Suppressor macrophage (primary cell): ENCODE measurements at regions not wholly inside any gene's neighbourhood (a gene's known extent, or its start where the extent isn't known, plus 50 kb on each side); places are given as distances from the start of the nearest gene placed in this dataset.

Experiments
- DNase-seq, 4 experiments: peaks; one replicate each; pipeline ENCODE4 v3.0.0-alpha.2; 2020 to 2022

GRCh38 chr9:107431461-107431860 lies 58.1 kb downstream of the KLF4 start:
- no peak for DNase-seq

DNA sequence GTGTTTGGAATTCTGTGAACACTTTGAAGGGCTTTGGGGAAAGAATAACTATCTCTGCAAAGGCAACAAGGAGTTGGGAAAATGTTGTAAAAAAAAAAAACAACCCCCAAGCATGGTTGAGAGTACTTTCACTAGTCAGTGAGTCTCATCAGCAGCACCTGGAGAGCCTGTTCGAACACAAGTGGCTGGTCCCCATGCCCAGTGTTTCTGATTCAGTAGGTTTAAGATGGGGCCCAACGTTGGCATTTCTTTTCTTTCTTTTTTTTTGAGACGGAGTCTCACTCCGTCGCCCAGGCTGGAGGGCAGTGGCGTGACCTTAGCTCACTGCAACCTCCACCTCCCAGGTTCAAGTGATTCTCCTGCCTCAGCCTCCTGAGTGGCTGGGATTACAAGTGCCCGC lies 59.5 kb downstream of the KLF4 start:
- DNase-seq: no peak

GRCh38 chr9:107426126-107426525 lies 63.4 kb downstream of the KLF4 start:
- DNase-seq: no peak

DNA sequence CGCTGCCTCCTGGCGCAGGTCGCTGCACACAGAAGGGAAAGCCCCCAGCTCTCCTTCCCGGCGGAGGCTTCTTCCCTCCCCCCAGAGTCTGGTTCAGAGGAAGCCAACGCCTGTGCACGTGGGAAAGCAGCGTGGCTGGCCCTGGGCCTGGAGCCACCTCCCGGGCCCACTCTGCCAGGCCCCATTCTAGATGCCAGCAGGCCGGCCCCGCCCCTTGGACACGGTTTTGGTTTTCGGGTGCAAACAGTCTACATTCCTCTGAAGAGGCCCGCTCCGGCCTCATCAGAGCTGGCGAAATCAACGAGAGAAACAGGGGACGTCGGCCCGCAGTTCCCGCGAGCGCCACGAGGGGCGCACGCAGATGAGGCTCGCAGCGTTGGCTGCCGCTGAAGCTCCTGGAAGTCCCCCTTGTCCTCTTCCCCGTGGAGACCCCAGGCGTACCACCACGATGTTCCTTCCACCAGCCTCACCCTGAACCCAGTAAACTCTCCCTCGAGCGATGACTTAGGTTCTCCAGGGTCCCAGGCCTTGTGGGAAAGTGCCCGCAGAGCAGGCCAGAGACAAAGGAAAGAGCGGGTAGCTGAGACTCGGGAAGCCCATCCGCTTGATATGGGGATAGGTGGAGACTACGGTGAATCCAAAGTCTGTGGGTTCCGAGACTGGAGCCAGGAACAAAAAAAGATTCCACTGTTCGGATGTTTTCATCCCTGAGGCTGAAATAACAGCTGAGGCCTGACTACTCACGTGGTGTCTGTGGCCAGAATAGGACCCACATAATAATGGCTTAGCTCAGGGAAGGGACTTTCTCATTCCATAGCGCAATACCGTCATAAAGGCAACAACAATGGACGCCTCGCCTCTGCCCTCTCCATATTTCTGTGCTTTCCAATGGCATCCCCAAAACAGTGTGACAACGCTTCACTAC lies 64.2 kb downstream of the KLF4 start:
- DNase-seq: peak; percentile 55 to 82 (median 76)

GRCh38 chr9:107423540-107423939 lies 66.0 kb downstream of the KLF4 start:
- DNase-seq: no peak

DNA sequence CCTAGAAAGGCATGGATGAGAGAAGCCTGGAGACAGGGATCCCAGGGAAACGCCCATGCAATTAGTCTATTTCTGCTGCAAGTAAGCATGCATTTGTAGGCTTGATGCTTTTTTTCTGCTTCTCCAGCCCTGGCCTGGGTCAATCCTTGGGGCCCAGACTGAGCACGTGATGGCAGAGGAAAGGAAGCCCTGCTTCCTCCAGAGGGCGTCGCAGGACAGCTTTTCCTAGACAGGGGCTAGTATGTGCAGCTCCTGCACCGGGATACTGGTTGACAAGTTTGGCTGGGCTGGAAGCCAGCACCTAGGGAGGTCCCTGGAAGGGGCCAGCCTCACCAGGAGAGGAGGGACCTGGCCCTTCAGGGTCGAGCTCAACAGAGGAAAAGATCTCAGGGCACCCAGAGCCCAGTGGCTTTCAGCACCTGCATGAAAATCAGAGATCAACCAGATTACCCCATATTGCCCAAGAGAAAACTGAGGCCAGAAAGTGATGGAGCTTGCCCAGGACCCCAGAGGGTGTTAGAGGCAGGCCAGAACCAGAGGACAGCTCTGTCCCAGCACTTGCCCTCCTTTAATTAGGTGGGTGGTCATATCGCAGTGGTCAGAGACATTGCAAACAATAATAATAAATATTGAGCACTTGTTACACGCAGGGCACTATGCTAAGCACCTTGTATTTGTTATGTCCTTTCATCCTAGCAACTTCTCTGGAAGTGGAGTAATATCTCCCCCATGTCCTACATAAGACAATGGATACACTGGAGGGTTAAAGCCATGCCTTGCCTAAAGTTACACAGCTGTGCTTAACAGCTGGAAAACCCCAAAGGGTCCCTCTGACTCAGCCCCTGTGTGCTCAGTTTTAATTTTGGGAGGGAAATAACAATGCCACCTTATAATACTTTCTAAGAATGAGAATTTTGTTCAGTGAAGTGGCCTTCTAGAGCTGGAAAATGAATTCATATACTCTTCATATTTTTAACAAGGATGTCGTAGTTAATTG lies 67.1 kb downstream of the KLF4 start:
- peak; percentile 72 to 86 (median 81) for DNase-seq

- DNase-seq: no peak
Observed at GRCh38 chr9:107410420-107410819, 79.1 kb downstream of the KLF4 start.

DNA sequence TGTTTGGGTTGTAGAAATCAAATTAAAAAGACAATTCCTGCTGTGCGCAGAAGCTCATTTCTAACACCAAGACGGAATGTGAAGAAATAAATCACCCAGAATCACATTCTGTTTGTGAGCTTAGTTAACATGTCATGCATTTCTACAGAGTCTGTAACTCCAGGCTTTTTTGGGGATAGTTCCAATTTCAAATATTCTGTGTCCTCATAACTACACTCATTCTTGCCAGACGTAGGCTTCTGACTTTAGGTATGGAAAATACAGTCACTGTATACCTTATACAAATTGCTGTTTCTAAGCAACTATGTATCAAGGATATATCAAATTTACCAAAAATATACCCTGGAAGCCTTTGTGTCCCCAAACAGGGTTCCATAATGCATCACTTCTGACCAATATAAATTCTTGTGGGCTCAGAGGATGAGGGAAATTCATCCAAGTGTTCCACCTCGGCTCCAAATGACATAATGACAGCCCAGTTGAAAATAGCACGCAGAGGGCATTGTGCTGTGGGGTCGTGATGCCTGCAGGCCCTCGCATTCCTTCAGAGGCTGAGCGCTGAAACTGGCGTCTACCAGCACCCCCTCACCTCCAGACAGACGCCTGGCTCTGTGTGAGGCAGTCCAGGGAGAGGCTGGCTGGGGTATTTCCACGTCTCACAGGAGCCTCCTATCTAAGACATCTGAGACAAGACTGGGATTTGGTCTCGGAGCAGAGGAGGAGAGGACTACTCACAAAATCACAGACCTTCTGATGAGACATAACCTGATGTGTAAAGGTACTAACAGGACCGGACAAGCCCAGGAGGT lies 79.8 kb downstream of the KLF4 start:
- no peak for DNase-seq

GRCh38 chr9:107407675-107408074 lies 81.9 kb downstream of the KLF4 start:
- no peak for DNase-seq

GRCh38 chr9:107405511-107405910 lies 84.1 kb downstream of the KLF4 start:
- no peak for DNase-seq

DNA sequence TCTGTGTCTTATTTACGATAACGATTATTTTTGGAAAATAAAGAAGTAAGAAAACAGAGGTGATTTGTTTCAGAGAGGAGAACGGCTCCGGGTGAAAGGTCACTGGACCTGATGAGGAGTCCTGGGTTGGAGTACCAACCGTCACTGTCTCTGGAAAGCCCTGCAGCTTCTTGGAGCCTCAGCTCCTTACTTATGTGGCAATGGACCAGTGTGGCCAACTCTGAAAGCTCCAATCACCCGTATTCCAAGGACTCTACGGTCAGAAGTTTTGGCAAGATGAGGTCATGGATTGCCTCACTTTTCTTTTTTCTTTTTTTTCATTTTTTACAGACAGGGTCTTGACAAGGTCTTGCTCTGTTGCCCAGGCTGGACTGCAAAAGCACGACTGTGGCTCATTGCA lies 84.8 kb downstream of the KLF4 start:
- DNase-seq: no peak

- DNase-seq: no peak
Observed at GRCh38 chr9:107404161-107404560, 85.4 kb downstream of the KLF4 start.

GRCh38 chr9:107397076-107398044 lies 92.2 kb downstream of the KLF4 start:
- peak; percentile 4 to 15 (median 10) for DNase-seq

DNA sequence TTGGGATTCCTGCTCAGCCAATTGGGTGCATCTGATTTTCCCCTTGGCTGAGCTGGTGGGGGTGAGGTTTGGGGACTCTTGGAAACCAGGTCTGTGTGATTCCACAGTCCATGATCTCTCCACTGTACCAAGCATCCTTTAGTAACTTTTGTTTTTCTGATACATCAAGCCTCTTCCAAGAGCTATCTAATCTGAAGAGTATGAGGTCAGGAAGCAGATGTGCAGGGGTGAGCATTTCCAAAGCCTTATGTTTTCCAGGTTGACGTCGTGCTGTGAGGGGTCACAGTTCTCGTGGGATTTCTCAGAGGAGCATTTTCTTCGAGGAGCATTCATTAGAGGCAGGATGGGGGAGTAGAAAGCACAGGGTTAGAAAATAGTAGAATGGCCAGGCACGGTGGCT lies 95.3 kb downstream of the KLF4 start:
- no peak for DNase-seq

- no peak for DNase-seq
Observed at GRCh38 chr9:107390778-107391177, 98.8 kb downstream of the KLF4 start.

DNA sequence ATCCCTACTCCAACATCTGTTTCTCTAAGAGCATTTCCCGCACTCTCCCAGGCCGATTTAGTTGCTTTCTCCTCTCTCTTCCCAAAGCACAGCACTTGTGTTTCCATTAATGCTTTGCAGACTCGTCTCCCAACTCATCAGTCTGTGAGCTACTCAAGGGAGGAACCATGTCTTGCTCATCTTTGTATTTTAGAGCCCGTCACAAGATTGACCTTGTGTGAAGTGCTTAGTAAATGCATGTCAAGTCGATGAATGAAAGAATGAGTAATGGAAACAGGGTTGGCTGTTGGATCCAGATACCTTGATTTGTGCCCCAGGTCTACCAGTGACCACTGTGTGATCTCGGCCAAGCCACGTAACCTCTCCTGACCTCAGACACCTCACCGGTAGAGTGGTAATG lies 99.3 kb downstream of the KLF4 start:
- DNase-seq: no peak

- no peak for DNase-seq
Observed at GRCh38 chr9:107389617-107390071, 99.9 kb downstream of the KLF4 start.

DNA sequence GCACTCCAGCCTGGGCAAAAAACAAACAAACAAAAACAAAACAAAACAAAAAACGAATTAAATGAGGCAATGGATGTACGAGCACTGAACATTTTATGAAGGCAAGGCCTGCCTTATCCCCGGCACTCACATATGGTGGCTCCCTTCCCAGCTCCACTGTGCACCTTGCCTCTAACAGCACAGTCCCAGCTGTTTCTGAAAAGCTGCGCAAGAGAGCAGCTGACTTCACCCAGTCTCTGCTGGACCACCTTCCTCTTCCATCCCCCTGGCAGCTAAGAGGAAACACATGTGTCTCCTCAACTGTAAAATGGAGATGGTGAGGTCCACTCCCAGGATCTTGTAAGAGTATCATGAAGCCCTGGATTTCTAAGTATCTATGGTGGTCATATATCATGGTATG lies 100.7 kb downstream of the KLF4 start:
- DNase-seq: no peak

DNA sequence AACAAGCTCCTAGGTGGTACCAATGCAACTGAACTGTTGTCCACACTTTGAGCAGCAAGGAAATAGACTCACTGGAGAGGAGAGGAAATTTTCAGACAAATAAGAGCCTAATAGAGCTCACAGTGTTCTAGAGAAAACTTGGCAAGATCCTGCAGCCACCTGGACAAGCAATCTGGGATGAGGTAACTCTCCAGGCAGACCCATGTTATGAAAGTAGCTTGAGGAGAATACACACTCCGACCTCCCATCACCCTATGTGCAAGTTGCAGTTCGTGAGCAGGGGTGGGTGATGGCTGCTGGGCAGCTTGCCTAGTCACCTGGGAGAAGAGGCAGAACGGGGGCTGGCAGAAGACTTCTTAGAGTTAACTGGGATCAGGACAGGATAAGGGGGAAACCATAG lies 102.2 kb downstream of the KLF4 start:
- DNase-seq: no peak

DNA sequence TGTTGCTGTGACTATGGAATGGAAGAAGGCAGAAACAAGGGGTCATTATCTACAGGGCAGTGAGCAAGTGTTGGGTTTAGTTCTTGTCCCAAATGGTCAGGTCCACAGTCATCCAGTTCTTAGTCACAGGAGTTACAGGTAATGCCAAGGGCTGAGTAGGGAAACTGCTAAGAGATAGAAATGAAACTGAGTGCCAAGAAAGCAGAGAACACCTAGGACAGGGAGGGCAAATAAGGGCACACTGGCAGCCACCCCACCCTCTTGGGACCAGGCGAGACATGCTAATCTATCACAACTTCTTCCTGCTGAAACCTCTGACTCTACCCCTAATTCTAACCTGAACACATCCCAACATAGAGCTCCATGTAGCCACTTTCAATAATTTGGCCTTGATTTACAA lies 103.2 kb downstream of the KLF4 start:
- no peak for DNase-seq
